OCI-LY7 (cell line): ENCODE measurements at regions not wholly inside any gene's neighbourhood (a gene's known extent, or its start where the extent isn't known, plus 50 kb on each side); places are given as distances from the start of the nearest gene placed in this dataset.

Source experiments
- BruUV-seq: library from RNA; stranded (reverse); fragments of 400-500 nt; replicated peaks from 2 replicates; lab custom pipeline; 2021; lab: Mats Ljungman, UMichigan
- CTCF ChIA-PET: fragments of 300-600 bp; sonication (Branson Sonifier 250); formaldehyde crosslinking; loops from one replicate; lab custom pipeline; 2022; ENCODE audit warnings: antibody characterized with exemption; ENCODE audit not compliant: unreplicated experiment; lab: Charles Lee
- POLR2A ChIA-PET: fragments of 300-600 bp; sonication (Branson Sonifier 250); formaldehyde crosslinking; loops from one replicate; lab custom pipeline; 2022; ENCODE audit warnings: antibody characterized with exemption; lab: Charles Lee
- DNase-seq: peaks from one replicate; pipeline ENCODE4 v3.0.0-alpha.2; 2015; ENCODE audit warnings: low spot score
- H2AFZ ChIP-seq: fragments of 200-600 bp; sonication (generic), shearing (Covaris generic); 2 replicates; pipeline ENCODE4 v1.6.1; 2014; ENCODE audit warnings: mild to moderate bottlenecking, antibody characterized with exemption, low read length, moderate library complexity
- H3K27ac ChIP-seq: fragments of 200-600 bp; sonication (generic); 2 replicates; pipeline ENCODE4 v1.5.1; 2014; ENCODE audit warnings: mixed run types, low read depth, mild to moderate bottlenecking, moderate library complexity, low read length, inconsistent platforms; ENCODE audit not compliant: poor library complexity, severe bottlenecking
- H3K36me3 ChIP-seq: fragments of 200-600 bp; sonication (generic); 2 replicates; pipeline ENCODE4 v1.6.1; 2014; ENCODE audit warnings: mild to moderate bottlenecking, antibody characterized with exemption, low read length, moderate library complexity, mixed read lengths; ENCODE audit not compliant: insufficient read depth
- H3K4me1 ChIP-seq: fragments of 200-600 bp; sonication (generic); 2 replicates; pipeline ENCODE4 v1.5.1; 2014; ENCODE audit warnings: mild to moderate bottlenecking, low read length; ENCODE audit not compliant: insufficient read depth, poor library complexity, severe bottlenecking
- H3K4me2 ChIP-seq: fragments of 200-600 bp; sonication (generic); 2 replicates; pipeline ENCODE4 v1.6.1; 2014; ENCODE audit warnings: mild to moderate bottlenecking, low read length
- H3K4me3 ChIP-seq: fragments of 200-600 bp; sonication (generic); 2 replicates; pipeline ENCODE4 v1.5.1; 2014; ENCODE audit warnings: mild to moderate bottlenecking, low read depth, low read length; ENCODE audit not compliant: poor library complexity, severe bottlenecking
- H3K79me2 ChIP-seq: fragments of 200-600 bp; sonication (generic); 2 replicates; pipeline ENCODE4 v1.6.1; 2016; ENCODE audit warnings: low read depth, mild to moderate bottlenecking, low read length, moderate library complexity, mixed read lengths; ENCODE audit not compliant: insufficient read depth
- H3K9me2 ChIP-seq: fragments of 200-600 bp; sonication (generic); 2 replicates; pipeline ENCODE4 v1.6.1; 2016; ENCODE audit warnings: mild to moderate bottlenecking, low read length, mixed read lengths; ENCODE audit not compliant: insufficient read depth
- H3K9me3 ChIP-seq: fragments of 200-600 bp; sonication (generic); 2 replicates; pipeline ENCODE4 v1.6.1; 2014; ENCODE audit warnings: mild to moderate bottlenecking, mixed run types, low read length, mixed read lengths
- H4K20me1 ChIP-seq: fragments of 200-600 bp; sonication (generic); 2 replicates; pipeline ENCODE4 v1.6.1; 2014; ENCODE audit warnings: mild to moderate bottlenecking, antibody characterized with exemption, low read length, moderate library complexity, mixed read lengths; ENCODE audit not compliant: insufficient read depth
- CTCF ChIP-seq: fragments of 200-600 bp; sonication (generic); conservative IDR thresholded peaks from 2 replicates; pipeline ENCODE4 v1.5.1; 2014; ENCODE audit warnings: mild to moderate bottlenecking, antibody characterized with exemption, low read length, moderate library complexity, mixed read lengths
- EZH2phosphoT487 ChIP-seq: fragments of 200-600 bp; sonication (generic); IDR thresholded peaks from 2 replicates; pipeline ENCODE4 v1.6.1; 2018; ENCODE audit warnings: low read depth, borderline replicate concordance, mild to moderate bottlenecking, mixed run types, antibody characterized with exemption, low read length, moderate library complexity, mixed read lengths
- intact Hi-C: fragments of 100-400 bp; cut with micrococcal nuclease; formaldehyde crosslinking; loops from one replicate; pipeline ENCODE4 v1.10.0; 2022; ENCODE audit not compliant: unreplicated experiment

- H4K20me1 ChIP-seq = no peaks in the 10 kb centered on the region
- BruUV-seq = no TSS peak
- no peak overlapping the region for H3K27ac ChIP-seq
- TF ChIP-seq CTCF = no peak
- no peak for TF ChIP-seq EZH2phosphoT487
- DNase-seq = no peak
- intact Hi-C loops = no loop called here
- no peak overlapping the region for H3K4me3 ChIP-seq
- no peaks in the 10 kb centered on the region for H3K9me2 ChIP-seq
- no peak overlapping the region for H3K4me2 ChIP-seq
- POLR2A ChIA-PET = interaction anchor here (1.3 kb wide), 1 partner anchor 13 kb away, joined by 3 read pairs; no protein-coding TSS in a partner anchor
- CTCF ChIA-PET = no interaction called here
- no peaks in the 10 kb centered on the region for H3K4me1 ChIP-seq
- H3K79me2 ChIP-seq = no peaks in the 10 kb centered on the region
- no peaks in the 10 kb centered on the region for H3K9me3 ChIP-seq
- no peak overlapping the region for H2AFZ ChIP-seq
- H3K36me3 ChIP-seq = no peaks in the 10 kb centered on the region
Measured at GRCh38 chr4:61070269-61070668, 129.9 kb upstream of the ADGRL3 start.

- H3K4me2 ChIP-seq = no peak overlapping the region
- no peak overlapping the region for H2AFZ ChIP-seq
- no peak overlapping the region for H3K27ac ChIP-seq
- intact Hi-C loops = no loop called here
- CTCF ChIA-PET = no interaction called here
- H3K9me3 ChIP-seq = no peaks in the 10 kb centered on the region
- H3K79me2 ChIP-seq = no peaks in the 10 kb centered on the region
- POLR2A ChIA-PET = no interaction called here
- no peaks in the 10 kb centered on the region for H3K4me1 ChIP-seq
- H3K4me3 ChIP-seq = no peak overlapping the region
- H4K20me1 ChIP-seq = no peaks in the 10 kb centered on the region
- H3K36me3 ChIP-seq = no peaks in the 10 kb centered on the region
- no peak for DNase-seq
- TF ChIP-seq EZH2phosphoT487 = no peak
- no peak for TF ChIP-seq CTCF
- H3K9me2 ChIP-seq = no peaks in the 10 kb centered on the region
- no TSS peak for BruUV-seq
Measured at GRCh38 chr4:61079427-61079826, 120.7 kb upstream of the ADGRL3 start.

GRCh38 chr4:61079976-61080375 lies 120.2 kb upstream of the ADGRL3 start:
- no peak overlapping the region for H2AFZ ChIP-seq
- no peak for TF ChIP-seq CTCF
- TF ChIP-seq EZH2phosphoT487 = no peak
- ChIA-PET POLR2A (no interaction called here), CTCF (no interaction called here)
- DNase-seq = no peak
- no peaks in the 10 kb centered on the region for H3K4me1 ChIP-seq
- no peaks in the 10 kb centered on the region for H3K9me2 ChIP-seq
- no peaks in the 10 kb centered on the region for H3K79me2 ChIP-seq
- intact Hi-C loops = no loop called here
- no peak overlapping the region for H3K27ac ChIP-seq
- H3K9me3 ChIP-seq = no peaks in the 10 kb centered on the region
- H3K4me2 ChIP-seq = no peak overlapping the region
- H3K4me3 ChIP-seq = no peak overlapping the region
- H3K36me3 ChIP-seq = no peaks in the 10 kb centered on the region
- BruUV-seq = no TSS peak
- no peaks in the 10 kb centered on the region for H4K20me1 ChIP-seq
